CD8-positive, alpha-beta memory T cell (primary cell): ENCODE measurements at regions not wholly inside any gene's neighbourhood (a gene's known extent, or its start where the extent isn't known, plus 50 kb on each side); places are given as distances from the start of the nearest gene placed in this dataset.

Experiments
- CTCF ChIA-PET: fragments of 350-600 bp; sonication (Branson Sonifier 250); formaldehyde crosslinking; loops from one replicate; lab custom pipeline; 2021; ENCODE audit warnings: antibody characterized with exemption; lab: Charles Lee
- POLR2A ChIA-PET: fragments of 350-600 bp; sonication (Branson Sonifier 250); formaldehyde crosslinking; loops from one replicate; lab custom pipeline; 2021; ENCODE audit warnings: antibody characterized with exemption; lab: Charles Lee
- DNase-seq, 5 donors: peaks; one replicate each; pipeline versions ENCODE4 v3.0.0 to v3.0.0-alpha.2; 2020 to 2022; ENCODE audit warnings: mixed read lengths in 1 of 5
- H3K27ac ChIP-seq: one replicate; pipeline ENCODE4 v1.7.0; 2013; ENCODE audit warnings: low read depth, mild to moderate bottlenecking, low read length, moderate library complexity
- H3K27me3 ChIP-seq: 2 replicates; pipeline ENCODE4 v1.7.0; 2013; ENCODE audit warnings: low read length, mild to moderate bottlenecking; ENCODE audit not compliant: insufficient read depth, poor library complexity, severe bottlenecking
- H3K36me3 ChIP-seq: 2 replicates; pipeline ENCODE4 v1.7.0; 2013; ENCODE audit warnings: mild to moderate bottlenecking, low read length, moderate library complexity; ENCODE audit not compliant: insufficient read depth
- H3K4me1 ChIP-seq: 2 replicates; pipeline ENCODE4 v1.7.0; 2013; ENCODE audit warnings: mild to moderate bottlenecking, low read length, moderate library complexity; ENCODE audit not compliant: insufficient read depth
- H3K4me3 ChIP-seq: 2 replicates; pipeline ENCODE4 v1.7.0; 2013; ENCODE audit warnings: mild to moderate bottlenecking, low read length
- H3K9me3 ChIP-seq: 2 replicates; pipeline ENCODE4 v1.7.0; 2013; ENCODE audit warnings: mild to moderate bottlenecking, low read length
- H3K27ac Mint-ChIP-seq, 8 donors: one replicate each; pipeline ENCODE4 v1.8.0; 2020 to 2021; ENCODE audit warnings: mixed read lengths in 8 of 8, mild to moderate bottlenecking in 6 of 8, inconsistent platforms in 3 of 8, moderate library complexity in 3 of 8
- H3K27me3 Mint-ChIP-seq, 2 donors: one replicate each; pipeline ENCODE4 v1.8.0; 2020 to 2021; ENCODE audit warnings: mixed read lengths in 2 of 2, mild to moderate bottlenecking in 1 of 2, moderate library complexity in 1 of 2
- H3K36me3 Mint-ChIP-seq, 3 donors: one replicate each; pipeline ENCODE4 v1.8.0; 2020 to 2021; ENCODE audit warnings: mixed read lengths in 3 of 3, inconsistent platforms in 1 of 3, mild to moderate bottlenecking in 1 of 3
- H3K4me1 Mint-ChIP-seq, 3 donors: one replicate each; pipeline ENCODE4 v1.8.0; 2020 to 2021; ENCODE audit warnings: mixed read lengths in 3 of 3, inconsistent platforms in 1 of 3, mild to moderate bottlenecking in 1 of 3
- H3K4me3 Mint-ChIP-seq, 7 donors: one replicate each; pipeline ENCODE4 v1.8.0; 2020 to 2021; ENCODE audit warnings: mixed read lengths in 7 of 7, mild to moderate bottlenecking in 6 of 7, moderate library complexity in 4 of 7, inconsistent platforms in 2 of 7
- H3K9me3 Mint-ChIP-seq, 5 donors: one replicate each; pipeline ENCODE4 v1.8.0; 2020 to 2022; ENCODE audit warnings: mixed read lengths in 5 of 5, mild to moderate bottlenecking in 3 of 5, moderate library complexity in 2 of 5, inconsistent platforms in 1 of 5

- peaks cover 10 to 11% of the 10 kb centered on the region in 2 donors for H3K27me3 Mint-ChIP-seq
- Histone ChIP-seq H3K27ac (no peak overlapping the region), H3K27me3 (peaks cover 3% of the 10 kb centered on the region), H3K36me3 (no peaks in the 10 kb centered on the region), H3K4me1 (no peaks in the 10 kb centered on the region), H3K9me3 (no peaks in the 10 kb centered on the region), H3K4me3 (no peak overlapping the region)
- H3K4me1 Mint-ChIP-seq = peaks cover 0 to 3% (median 1%) of the 10 kb centered on the region in 3 donors
- H3K9me3 Mint-ChIP-seq = peaks cover 0 to 2% (median 1%) of the 10 kb centered on the region in 5 donors
- POLR2A ChIA-PET = no interaction called here
- no peaks in the 10 kb centered on the region for H3K36me3 Mint-ChIP-seq
- CTCF ChIA-PET = no interaction called here
- no peak for DNase-seq
- H3K4me3 Mint-ChIP-seq = no peak overlapping the region
- H3K27ac Mint-ChIP-seq = no peak overlapping the region
These were observed 128.8 kb downstream of the TEX36 start for GRCh38 chr10:125554016-125554703.

- no peak overlapping the region for H3K4me3 ChIP-seq
- no peaks in the 10 kb centered on the region for H3K4me1 Mint-ChIP-seq
- no peak overlapping the region for H3K27ac ChIP-seq
- CTCF ChIA-PET = no interaction called here
- H3K27me3 Mint-ChIP-seq = peaks cover 10% of the 10 kb centered on the region in 2 donors
- no peak overlapping the region for H3K27ac Mint-ChIP-seq
- POLR2A ChIA-PET = no interaction called here
- H3K36me3 Mint-ChIP-seq = no peaks in the 10 kb centered on the region
- no peak for DNase-seq
- H3K4me1 ChIP-seq = no peaks in the 10 kb centered on the region
- H3K36me3 ChIP-seq = no peaks in the 10 kb centered on the region
- H3K9me3 Mint-ChIP-seq = peaks cover 0 to 2% (median 1%) of the 10 kb centered on the region in 5 donors
- H3K9me3 ChIP-seq = no peaks in the 10 kb centered on the region
- H3K4me3 Mint-ChIP-seq = no peak overlapping the region
- peaks cover 3% of the 10 kb centered on the region for H3K27me3 ChIP-seq
These were observed 129.9 kb downstream of the TEX36 start for GRCh38 chr10:125553091-125553490.

- H3K27me3 Mint-ChIP-seq = peaks cover 0 to 6% of the 10 kb centered on the region in 2 donors
- H3K4me1 ChIP-seq = no peaks in the 10 kb centered on the region
- no peak overlapping the region for H3K4me3 ChIP-seq
- no peaks in the 10 kb centered on the region for H3K27me3 ChIP-seq
- H3K27ac Mint-ChIP-seq = no peak overlapping the region
- H3K4me1 Mint-ChIP-seq = no peaks in the 10 kb centered on the region
- no peaks in the 10 kb centered on the region for H3K9me3 ChIP-seq
- H3K27ac ChIP-seq = no peak overlapping the region
- no peak for DNase-seq
- CTCF ChIA-PET = no interaction called here
- H3K36me3 Mint-ChIP-seq = no peaks in the 10 kb centered on the region
- no peaks in the 10 kb centered on the region for H3K36me3 ChIP-seq
- no peak overlapping the region for H3K4me3 Mint-ChIP-seq
- peaks cover 0 to 2% (median 0%) of the 10 kb centered on the region in 5 donors for H3K9me3 Mint-ChIP-seq
- POLR2A ChIA-PET = no interaction called here
These were observed 131.7 kb downstream of the TEX36 start for GRCh38 chr10:125551247-125551646.

GRCh38 chr10:125550362-125550761, 132.6 kb downstream of the TEX36 start:
- Mint-ChIP-seq H3K36me3 (no peaks in the 10 kb centered on the region), H3K27ac (no peak overlapping the region), H3K9me3 (peaks cover 0 to 2% (median 0%) of the 10 kb centered on the region in 5 donors), H3K4me1 (no peaks in the 10 kb centered on the region), H3K27me3 (peaks cover 0 to 5% of the 10 kb centered on the region in 2 donors), H3K4me3 (no peak overlapping the region)
- Histone ChIP-seq H3K4me1 (no peaks in the 10 kb centered on the region), H3K27ac (no peak overlapping the region), H3K27me3 (no peaks in the 10 kb centered on the region), H3K9me3 (no peaks in the 10 kb centered on the region), H3K36me3 (no peaks in the 10 kb centered on the region), H3K4me3 (no peak overlapping the region)
- DNase-seq = no peak
- POLR2A ChIA-PET = no interaction called here
- CTCF ChIA-PET = interaction anchor here (0.6 kb wide), 1 partner anchor 15 kb away, joined by 3 read pairs; no protein-coding TSS in a partner anchor

- no peak overlapping the region for H3K4me3 ChIP-seq
- H3K36me3 ChIP-seq = no peaks in the 10 kb centered on the region
- DNase-seq = no peak
- no peaks in the 10 kb centered on the region for H3K36me3 Mint-ChIP-seq
- POLR2A ChIA-PET = no interaction called here
- H3K27ac ChIP-seq = no peak overlapping the region
- H3K27ac Mint-ChIP-seq = no peak overlapping the region
- H3K4me1 Mint-ChIP-seq = no peaks in the 10 kb centered on the region
- H3K9me3 Mint-ChIP-seq = peaks cover 0 to 2% (median 0%) of the 10 kb centered on the region in 5 donors
- H3K27me3 Mint-ChIP-seq = peaks cover 0 to 3% of the 10 kb centered on the region in 2 donors
- no peaks in the 10 kb centered on the region for H3K9me3 ChIP-seq
- no peaks in the 10 kb centered on the region for H3K27me3 ChIP-seq
- H3K4me1 ChIP-seq = no peaks in the 10 kb centered on the region
- CTCF ChIA-PET = no interaction called here
- H3K4me3 Mint-ChIP-seq = no peak overlapping the region
These were observed 133.3 kb downstream of the TEX36 start for GRCh38 chr10:125549653-125550052.

GRCh38 chr10:125548878-125549277, 134.1 kb downstream of the TEX36 start:
- Histone ChIP-seq H3K4me1 (no peaks in the 10 kb centered on the region), H3K36me3 (no peaks in the 10 kb centered on the region), H3K9me3 (no peaks in the 10 kb centered on the region), H3K27ac (no peak overlapping the region), H3K4me3 (no peak overlapping the region), H3K27me3 (no peaks in the 10 kb centered on the region)
- Mint-ChIP-seq H3K36me3 (no peaks in the 10 kb centered on the region), H3K27me3 (peaks cover 0 to 5% of the 10 kb centered on the region in 2 donors), H3K9me3 (peaks cover 0 to 2% (median 0%) of the 10 kb centered on the region in 5 donors), H3K27ac (no peak overlapping the region), H3K4me1 (no peaks in the 10 kb centered on the region), H3K4me3 (no peak overlapping the region)
- ChIA-PET CTCF (no interaction called here), POLR2A (no interaction called here)
- no peak for DNase-seq

GRCh38 chr10:125548356-125548755, 134.6 kb downstream of the TEX36 start:
- peaks cover 0 to 2% (median 0%) of the 10 kb centered on the region in 5 donors for H3K9me3 Mint-ChIP-seq
- Histone ChIP-seq H3K9me3 (no peaks in the 10 kb centered on the region), H3K27ac (no peak overlapping the region), H3K36me3 (no peaks in the 10 kb centered on the region), H3K4me1 (no peaks in the 10 kb centered on the region), H3K4me3 (no peak overlapping the region), H3K27me3 (no peaks in the 10 kb centered on the region)
- CTCF ChIA-PET = no interaction called here
- H3K4me3 Mint-ChIP-seq = no peak overlapping the region
- H3K27me3 Mint-ChIP-seq = peaks cover 0 to 5% of the 10 kb centered on the region in 2 donors
- POLR2A ChIA-PET = no interaction called here
- H3K27ac Mint-ChIP-seq = no peak overlapping the region
- no peak for DNase-seq
- H3K36me3 Mint-ChIP-seq = no peaks in the 10 kb centered on the region
- H3K4me1 Mint-ChIP-seq = no peaks in the 10 kb centered on the region

GRCh38 chr10:125547010-125547650, 135.8 kb downstream of the TEX36 start:
- no peaks in the 10 kb centered on the region for H3K36me3 Mint-ChIP-seq
- Histone ChIP-seq H3K9me3 (no peaks in the 10 kb centered on the region), H3K27ac (no peak overlapping the region), H3K27me3 (no peaks in the 10 kb centered on the region), H3K4me1 (no peaks in the 10 kb centered on the region), H3K36me3 (no peaks in the 10 kb centered on the region), H3K4me3 (no peak overlapping the region)
- DNase-seq = no peak
- POLR2A ChIA-PET = no interaction called here
- no peak overlapping the region for H3K4me3 Mint-ChIP-seq
- CTCF ChIA-PET = no interaction called here
- H3K9me3 Mint-ChIP-seq = no peaks in the 10 kb centered on the region
- H3K27me3 Mint-ChIP-seq = peaks cover 0 to 5% of the 10 kb centered on the region in 2 donors
- H3K27ac Mint-ChIP-seq = no peak overlapping the region
- H3K4me1 Mint-ChIP-seq = no peaks in the 10 kb centered on the region
